HFFc6 (cell line): ENCODE measurements at regions not wholly inside any gene's neighbourhood (a gene's known extent, or its start where the extent isn't known, plus 50 kb on each side); places are given as distances from the start of the nearest gene placed in this dataset.

Source experiments
- DNase-seq: peaks from one replicate; pipeline ENCODE4 v3.0.0-alpha.2; 2018
- H3K27ac Mint-ChIP-seq: 2 replicates; pipeline ENCODE4 v1.8.0; 2020; ENCODE audit warnings: mild to moderate bottlenecking, mixed read lengths
- H3K27me3 Mint-ChIP-seq: 2 replicates; pipeline ENCODE4 v1.8.0; 2021; ENCODE audit warnings: mild to moderate bottlenecking, moderate library complexity, mixed read lengths; ENCODE audit not compliant: insufficient read depth
- H3K36me3 Mint-ChIP-seq: 2 replicates; pipeline ENCODE4 v1.8.0; 2021; ENCODE audit warnings: low read depth, mixed read lengths
- H3K4me1 Mint-ChIP-seq: 2 replicates; pipeline ENCODE4 v1.8.0; 2020; ENCODE audit warnings: low read depth, mixed read lengths
- H3K4me3 Mint-ChIP-seq: 2 replicates; pipeline ENCODE4 v1.8.0; 2020; ENCODE audit warnings: mild to moderate bottlenecking, moderate library complexity, mixed read lengths
- H3K9me3 Mint-ChIP-seq: 2 replicates; pipeline ENCODE4 v1.8.0; 2020; ENCODE audit warnings: mild to moderate bottlenecking, mixed read lengths
- TF ChIP-seq, protein P1 (sequence below): fragments of 200-600 bp; sonication (generic); IDR thresholded peaks from 2 replicates; pipeline ENCODE4 v1.5.0; 2021; ENCODE audit warnings: antibody characterized with exemption, mild to moderate bottlenecking

DNA sequence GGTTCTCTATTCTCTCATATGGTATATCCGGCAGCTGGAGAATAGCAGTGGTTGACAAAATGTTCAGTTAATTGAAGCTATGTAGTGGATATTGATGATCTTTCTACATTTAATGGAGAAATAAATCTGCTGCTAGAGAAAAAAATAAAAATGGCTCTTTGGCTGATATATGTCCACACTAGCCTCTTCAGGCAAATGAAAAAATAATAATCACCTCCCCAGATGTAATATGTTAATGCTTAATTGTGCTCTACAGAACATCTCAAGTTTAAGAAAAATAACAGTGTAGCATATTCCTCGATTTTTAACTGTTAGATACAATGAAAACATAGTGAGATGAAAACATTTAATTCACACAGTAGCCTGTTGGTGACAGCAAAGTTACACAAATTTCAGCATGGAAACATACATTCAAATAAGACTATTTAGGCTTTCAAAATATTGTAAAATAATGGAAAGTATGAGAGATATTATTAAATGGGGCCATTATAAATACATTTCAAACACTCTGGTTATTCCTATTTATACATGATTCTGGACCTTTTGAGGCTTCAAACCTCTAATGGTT is 543.0 kb downstream of the MAT2B start:
- no peak for DNase-seq
- no peaks in the 10 kb centered on the region for H3K4me1 Mint-ChIP-seq
- no peaks in the 10 kb centered on the region; the same call in 1 of the 2 replicates for H3K27me3 Mint-ChIP-seq
- H3K36me3 Mint-ChIP-seq, result no peaks in the 10 kb centered on the region
- no peak overlapping the region for H3K27ac Mint-ChIP-seq
- TF ChIP-seq, protein P1, sequence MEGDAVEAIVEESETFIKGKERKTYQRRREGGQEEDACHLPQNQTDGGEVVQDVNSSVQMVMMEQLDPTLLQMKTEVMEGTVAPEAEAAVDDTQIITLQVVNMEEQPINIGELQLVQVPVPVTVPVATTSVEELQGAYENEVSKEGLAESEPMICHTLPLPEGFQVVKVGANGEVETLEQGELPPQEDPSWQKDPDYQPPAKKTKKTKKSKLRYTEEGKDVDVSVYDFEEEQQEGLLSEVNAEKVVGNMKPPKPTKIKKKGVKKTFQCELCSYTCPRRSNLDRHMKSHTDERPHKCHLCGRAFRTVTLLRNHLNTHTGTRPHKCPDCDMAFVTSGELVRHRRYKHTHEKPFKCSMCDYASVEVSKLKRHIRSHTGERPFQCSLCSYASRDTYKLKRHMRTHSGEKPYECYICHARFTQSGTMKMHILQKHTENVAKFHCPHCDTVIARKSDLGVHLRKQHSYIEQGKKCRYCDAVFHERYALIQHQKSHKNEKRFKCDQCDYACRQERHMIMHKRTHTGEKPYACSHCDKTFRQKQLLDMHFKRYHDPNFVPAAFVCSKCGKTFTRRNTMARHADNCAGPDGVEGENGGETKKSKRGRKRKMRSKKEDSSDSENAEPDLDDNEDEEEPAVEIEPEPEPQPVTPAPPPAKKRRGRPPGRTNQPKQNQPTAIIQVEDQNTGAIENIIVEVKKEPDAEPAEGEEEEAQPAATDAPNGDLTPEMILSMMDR, result no peak
- no peak overlapping the region for H3K4me3 Mint-ChIP-seq
- no peaks in the 10 kb centered on the region; the same call in 1 of the 2 replicates for H3K9me3 Mint-ChIP-seq

DNA sequence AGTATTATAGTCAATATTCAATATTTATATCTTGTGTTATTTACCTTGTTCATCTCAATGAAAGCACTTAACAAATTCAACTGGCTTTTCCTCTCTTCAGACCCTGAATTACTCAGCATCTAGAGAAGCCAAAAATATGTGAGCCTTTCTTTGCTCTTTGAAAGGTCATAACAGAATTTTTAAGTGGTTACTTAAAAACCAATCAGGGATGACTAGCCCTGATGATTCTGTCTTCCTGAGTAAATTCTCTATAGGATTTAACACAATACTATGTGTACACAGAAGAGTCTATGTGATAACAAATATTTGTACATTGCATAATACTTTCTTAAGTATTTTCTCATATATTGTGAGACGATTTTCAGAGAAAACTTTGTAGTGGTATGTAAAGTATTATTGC is 546.3 kb downstream of the MAT2B start:
- no peak overlapping the region for H3K27ac Mint-ChIP-seq
- no peak overlapping the region for H3K4me3 Mint-ChIP-seq
- no peak for DNase-seq
- no peaks in the 10 kb centered on the region for H3K4me1 Mint-ChIP-seq
- no peaks in the 10 kb centered on the region for H3K9me3 Mint-ChIP-seq
- TF ChIP-seq, protein P1, result no peak
- H3K36me3 Mint-ChIP-seq, result no peaks in the 10 kb centered on the region
- no peaks in the 10 kb centered on the region for H3K27me3 Mint-ChIP-seq

DNA sequence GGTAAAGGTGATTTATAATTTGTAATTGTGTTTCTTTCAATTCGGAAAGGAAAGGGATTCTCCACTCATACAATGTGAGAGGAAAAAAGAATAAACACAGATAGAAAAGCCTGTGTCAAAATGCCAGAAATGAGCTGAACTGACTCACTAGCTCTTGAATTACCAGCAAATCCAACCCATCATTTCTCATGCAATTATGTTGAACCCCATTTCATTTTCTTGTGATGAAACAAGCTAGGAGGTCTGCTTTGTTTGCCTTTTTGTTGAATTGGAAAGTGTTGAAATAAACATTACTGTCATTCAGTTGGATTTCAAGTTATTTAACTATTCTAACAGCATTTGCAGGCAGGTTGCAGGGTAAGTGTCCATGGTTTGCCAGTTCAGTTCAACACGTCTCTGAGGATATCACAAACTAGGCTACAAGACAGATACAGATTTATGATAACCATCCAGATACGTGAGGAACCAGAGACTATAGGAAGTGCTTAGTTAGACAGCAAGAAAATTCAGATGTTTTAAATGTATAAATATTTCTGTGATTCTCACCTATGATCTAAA is 547.2 kb downstream of the MAT2B start:
- H3K27me3 Mint-ChIP-seq, result no peaks in the 10 kb centered on the region
- TF ChIP-seq, protein P1, result no peak

DNA sequence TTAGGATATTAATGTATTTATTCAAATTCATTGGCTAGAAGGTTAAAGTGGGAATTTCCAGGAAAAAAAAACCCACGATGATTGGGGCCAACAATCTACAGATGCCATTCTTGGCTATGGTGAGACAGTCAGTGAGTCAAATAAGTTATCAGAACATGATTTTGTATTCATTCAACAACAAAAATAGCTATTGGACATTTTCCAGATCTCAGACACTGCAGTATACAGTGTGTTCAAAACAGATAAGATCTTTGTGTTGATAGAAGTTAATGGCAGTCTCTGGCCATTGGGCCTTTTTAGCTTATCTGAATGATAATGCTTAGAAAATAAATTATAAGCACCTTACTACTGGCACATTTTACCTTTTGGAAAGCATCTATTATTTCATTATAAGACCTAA is 547.7 kb downstream of the MAT2B start:
- DNase-seq, result no peak
- no peaks in the 10 kb centered on the region for H3K36me3 Mint-ChIP-seq
- H3K4me1 Mint-ChIP-seq, result no peaks in the 10 kb centered on the region
- H3K4me3 Mint-ChIP-seq, result no peak overlapping the region
- H3K9me3 Mint-ChIP-seq, result no peaks in the 10 kb centered on the region
- TF ChIP-seq, protein P1, result no peak
- no peak overlapping the region for H3K27ac Mint-ChIP-seq
- H3K27me3 Mint-ChIP-seq, result no peaks in the 10 kb centered on the region

More for the DNA sequence above, 547.2 kb downstream of the MAT2B start:
- DNase-seq, result no peak
- Mint-ChIP-seq H3K36me3 (no peaks in the 10 kb centered on the region), H3K27ac (no peak overlapping the region), H3K4me3 (no peak overlapping the region), H3K9me3 (no peaks in the 10 kb centered on the region), H3K4me1 (no peaks in the 10 kb centered on the region)

GRCh38 chr5:164054461-164054860 is 549.0 kb downstream of the MAT2B start:
- TF ChIP-seq, protein P1, result no peak
- Mint-ChIP-seq H3K27ac (no peak overlapping the region), H3K27me3 (no peaks in the 10 kb centered on the region), H3K4me3 (no peak overlapping the region), H3K36me3 (no peaks in the 10 kb centered on the region), H3K9me3 (no peaks in the 10 kb centered on the region), H3K4me1 (no peaks in the 10 kb centered on the region)
- no peak for DNase-seq
